Fibroblast of pulmonary artery (primary cell): ENCODE measurements at regions not wholly inside any gene's neighbourhood (a gene's known extent, or its start where the extent isn't known, plus 50 kb on each side); places are given as distances from the start of the nearest gene placed in this dataset.
"Not testable (repeated sequence)": the region's sequence is repeated elsewhere in the genome, so short reads cannot be mapped to it uniquely, and the experiment has no call there.

Experiments
- DNase-seq: peaks from one replicate; pipeline ENCODE4 v3.0.0-alpha.2; 2010; ENCODE audit warnings: low read depth
- H3K4me3 ChIP-seq: replicated peaks from 2 replicates; pipeline ENCODE4 v1.5.1; 2011; ENCODE audit warnings: low read depth, mild to moderate bottlenecking, control low read depth, low read length, moderate library complexity
- CTCF ChIP-seq: IDR thresholded peaks from 2 replicates; pipeline ENCODE4 v1.5.1; 2011; ENCODE audit warnings: mild to moderate bottlenecking, control low read depth, low read length, inconsistent platforms; ENCODE audit errors: missing control alignments

- no peak overlapping the region for H3K4me3 ChIP-seq
- no peak for DNase-seq
- TF ChIP-seq CTCF = no peak
Observed at GRCh38 chr2:183872131-183872530, 726.2 kb upstream of the ZNF804A start.

DNA sequence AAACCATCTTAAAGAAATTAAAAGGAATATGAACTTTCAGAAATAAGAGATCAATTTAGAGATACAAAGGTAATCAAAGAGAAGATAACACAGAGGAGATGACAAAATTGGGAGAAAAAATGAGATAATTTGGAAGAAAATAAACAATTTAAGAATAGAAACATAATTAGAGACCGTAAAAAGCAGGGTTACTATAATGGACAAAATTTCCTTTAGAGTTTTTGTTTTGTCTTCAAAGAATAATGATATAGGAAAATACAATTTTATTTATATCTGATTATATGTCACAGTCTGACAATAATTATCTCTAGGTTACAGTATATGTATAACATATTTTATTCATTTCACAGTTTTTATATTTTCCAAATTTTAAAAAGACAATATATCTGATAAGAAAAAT is 716.4 kb upstream of the ZNF804A start:
- no peak for TF ChIP-seq CTCF
- H3K4me3 ChIP-seq = no peak overlapping the region
- DNase-seq = no peak

GRCh38 chr2:183892315-183892941 is 705.9 kb upstream of the ZNF804A start:
- no peak overlapping the region for H3K4me3 ChIP-seq
- no peak for DNase-seq
- TF ChIP-seq CTCF = no peak

- H3K4me3 ChIP-seq = no peak overlapping the region
- no peak for TF ChIP-seq CTCF
Observed at GRCh38 chr2:183898641-183899040, 699.7 kb upstream of the ZNF804A start.

GRCh38 chr2:183901931-183902330 is 696.4 kb upstream of the ZNF804A start:
- no peak for DNase-seq
- no peak for TF ChIP-seq CTCF
- H3K4me3 ChIP-seq = no peak overlapping the region

More at GRCh38 chr2:183898641-183899040, 699.7 kb upstream of the ZNF804A start:
- DNase-seq = no peak

GRCh38 chr2:183903026-183903425 is 695.3 kb upstream of the ZNF804A start:
- H3K4me3 ChIP-seq = no peak overlapping the region
- no peak for DNase-seq
- TF ChIP-seq CTCF = no peak

DNA sequence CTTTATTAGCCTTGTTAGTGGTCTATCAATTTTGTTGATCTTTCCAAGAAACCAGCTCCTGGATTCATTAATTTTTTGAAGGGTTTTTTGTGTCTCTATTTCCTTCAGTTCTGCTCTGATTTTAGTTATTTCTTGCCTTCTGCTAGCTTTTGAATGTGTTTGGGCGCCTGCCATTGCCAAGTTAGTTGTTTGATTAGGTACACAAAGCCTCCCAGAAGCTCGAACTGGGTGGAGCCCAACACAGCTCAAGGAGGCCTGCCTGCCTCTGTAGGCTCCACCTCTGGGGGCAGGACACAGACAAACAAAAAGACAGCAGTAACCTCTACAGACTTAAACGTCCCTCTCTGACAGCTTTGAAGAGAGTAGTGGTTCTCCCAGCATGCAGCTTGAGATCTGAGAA is 682.3 kb upstream of the ZNF804A start:
- not testable (repeated sequence) for DNase-seq, H3K4me3 ChIP-seq
